HAP-1 (cell line): ENCODE measurements at regions not wholly inside any gene's neighbourhood (a gene's known extent, or its start where the extent isn't known, plus 50 kb on each side); places are given as distances from the start of the nearest gene placed in this dataset.

Experiments
- DNase-seq, 2 experiments: peaks; one replicate each; pipeline ENCODE4 v3.0.0-alpha.2; 2016 to 2020; ENCODE audit warnings: low spot score in 2 of 2
- H3K27me3 ChIP-seq: fragments of 250-450 bp; sonication (Bioruptor Pico); 2 replicates; pipeline ENCODE4 v1.5.1; 2020; ENCODE audit warnings: low read depth, mild to moderate bottlenecking, moderate library complexity
- H3K36me3 ChIP-seq: fragments of 250-450 bp; sonication (Bioruptor Pico); replicated peaks from 2 replicates; pipeline ENCODE4 v1.5.1; 2020; ENCODE audit warnings: mild to moderate bottlenecking
- H3K4me1 ChIP-seq: fragments of 250-450 bp; sonication (Bioruptor Pico); 2 replicates; pipeline ENCODE4 v1.5.1; 2020; ENCODE audit warnings: mild to moderate bottlenecking
- H3K4me3 ChIP-seq: fragments of 250-450 bp; sonication (Bioruptor Pico); 2 replicates; pipeline ENCODE4 v1.5.1; 2020; ENCODE audit warnings: mild to moderate bottlenecking, moderate library complexity
- H3K9me3 ChIP-seq: fragments of 250-450 bp; sonication (Bioruptor Pico); 2 replicates; pipeline ENCODE4 v1.5.1; 2020; ENCODE audit warnings: mild to moderate bottlenecking, moderate library complexity
- in situ Hi-C: fragments of 300-500 bp; cut with MboI; formaldehyde crosslinking; loops from 3 replicates; pipeline ENCODE4 v1.14.3; 2020; ENCODE audit warnings: low sequenced_read_pairs, inconsistent platforms, mixed read lengths

DNA sequence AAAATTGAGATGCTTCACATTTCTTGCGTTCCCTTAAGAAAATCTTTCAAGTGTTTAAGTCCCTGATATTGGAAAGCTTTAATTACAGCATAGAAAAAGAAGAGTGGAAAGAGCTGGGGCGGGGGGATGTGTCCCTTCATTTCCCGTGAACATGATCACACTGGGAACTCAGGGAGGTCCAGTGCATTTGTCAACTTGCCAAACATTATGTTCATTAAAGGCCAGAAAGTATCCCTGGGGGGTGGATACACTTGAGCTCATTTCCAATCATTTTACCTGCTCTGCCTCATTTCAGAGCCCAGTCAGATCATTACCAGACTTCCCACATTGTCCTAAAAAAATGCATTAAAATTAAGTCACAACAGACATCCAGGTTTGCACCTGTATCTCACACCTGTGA is 123.6 kb upstream of the KCNJ15 start:
- in situ Hi-C loops, result no loop called here
- Histone ChIP-seq H3K27me3 (no peaks in the 10 kb centered on the region), H3K9me3 (no peaks in the 10 kb centered on the region), H3K4me1 (no peaks in the 10 kb centered on the region), H3K36me3 (no peaks in the 10 kb centered on the region), H3K4me3 (no peak overlapping the region)
- no peak for DNase-seq

DNA sequence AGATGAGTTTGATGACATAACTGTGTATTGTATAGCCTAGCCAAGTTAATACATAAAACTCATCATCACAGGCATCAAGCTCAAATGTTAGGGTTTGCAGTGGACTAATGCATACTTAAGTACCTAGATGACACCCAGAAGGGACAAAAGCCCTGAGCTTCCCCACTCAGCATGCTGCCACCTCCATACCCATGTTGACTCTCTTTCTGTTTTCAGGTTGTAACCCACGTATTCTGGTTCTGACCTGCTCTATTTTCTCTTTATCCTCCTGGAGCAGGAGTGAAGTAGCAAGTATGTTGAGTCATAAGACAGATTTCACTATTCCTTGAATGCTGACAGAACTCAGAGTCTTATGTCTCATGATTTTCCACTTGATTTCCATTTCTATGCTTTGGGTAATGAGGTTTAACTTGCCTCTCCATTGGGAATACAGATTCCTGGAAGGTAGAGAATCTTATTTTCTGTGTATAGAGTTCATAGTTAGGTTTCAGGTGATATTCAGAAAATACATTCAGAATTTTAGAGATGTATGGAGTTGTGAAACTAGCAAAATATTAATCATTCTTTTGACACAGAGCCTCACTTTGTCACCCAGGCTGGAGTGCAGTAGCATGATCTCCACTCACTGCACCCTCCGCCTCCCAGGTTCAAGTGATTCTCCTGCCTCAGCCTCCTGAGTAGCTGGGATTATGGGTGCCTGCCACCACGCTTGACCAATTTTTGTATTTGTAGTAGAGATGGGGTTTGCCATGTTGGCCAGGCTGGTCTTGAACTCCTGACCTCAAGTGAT is 122.5 kb upstream of the KCNJ15 start:
- Histone ChIP-seq H3K9me3 (no peaks in the 10 kb centered on the region), H3K4me3 (no peak overlapping the region), H3K27me3 (no peaks in the 10 kb centered on the region), H3K36me3 (no peaks in the 10 kb centered on the region), H3K4me1 (no peaks in the 10 kb centered on the region)
- in situ Hi-C loops, result no loop called here
- no peak for DNase-seq

DNA sequence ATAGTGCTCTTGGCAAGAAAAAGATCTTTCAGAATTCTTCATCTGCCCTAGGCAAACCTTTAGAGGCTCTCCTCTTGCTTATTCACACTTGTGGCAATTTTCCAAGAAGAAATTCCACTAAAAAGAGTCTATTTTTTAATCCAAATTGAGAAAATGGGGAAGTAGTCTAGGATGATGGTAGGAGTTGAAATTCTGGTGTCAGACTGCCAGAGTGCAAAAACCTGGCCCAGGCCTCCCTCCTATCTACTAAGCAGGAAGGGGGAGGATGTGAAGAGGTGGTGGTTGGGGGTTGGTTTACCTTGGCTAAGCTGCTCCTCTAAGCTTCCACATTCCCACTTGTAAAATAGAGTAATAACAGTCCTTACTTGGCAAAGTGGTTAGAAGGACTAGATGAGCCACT is 120.6 kb upstream of the KCNJ15 start:
- no peaks in the 10 kb centered on the region for H3K27me3 ChIP-seq
- DNase-seq, result no peak
- H3K4me3 ChIP-seq, result no peak overlapping the region
- H3K9me3 ChIP-seq, result no peaks in the 10 kb centered on the region; the same call in 1 of the 2 replicates
- no peaks in the 10 kb centered on the region for H3K36me3 ChIP-seq
- in situ Hi-C loops, result no loop called here
- no peaks in the 10 kb centered on the region for H3K4me1 ChIP-seq

DNA sequence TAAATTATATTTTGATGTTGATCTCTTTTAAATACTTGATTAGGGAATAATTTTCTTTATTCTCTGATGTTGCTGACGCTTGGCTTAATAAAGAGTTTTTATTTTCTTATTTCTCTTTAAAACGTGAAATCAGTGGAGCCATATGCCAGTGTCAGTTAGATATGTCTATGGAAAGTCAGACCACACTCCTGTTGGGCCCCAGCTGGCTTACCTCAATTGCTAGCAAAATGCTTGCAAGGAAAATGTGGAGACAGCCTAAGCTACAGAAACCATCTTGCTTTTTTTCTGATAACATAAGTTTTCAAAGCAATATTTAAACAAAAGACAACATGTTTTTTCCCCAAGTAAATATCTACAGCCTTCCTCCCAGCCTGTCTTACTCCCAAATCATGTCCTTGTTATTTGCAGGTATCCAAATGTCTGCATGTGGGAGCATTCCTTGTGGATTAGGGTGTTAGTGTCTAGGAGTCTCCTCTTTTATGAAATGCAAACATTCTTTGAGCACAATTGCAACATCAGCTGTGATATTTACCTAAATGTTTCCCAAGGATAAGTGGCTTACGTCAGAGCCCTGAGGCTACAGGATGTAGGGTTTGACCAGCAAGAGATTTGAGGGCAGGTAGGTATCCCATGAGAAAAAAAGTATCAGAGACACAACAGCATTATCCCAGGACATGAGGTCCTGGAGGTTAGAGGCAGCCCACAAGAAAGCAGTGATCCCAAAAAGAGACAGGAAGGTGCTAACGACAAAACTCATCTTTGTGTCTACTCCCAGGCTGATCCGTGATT is 117.2 kb upstream of the KCNJ15 start:
- H3K9me3 ChIP-seq, result peaks cover 3% of the 10 kb centered on the region

DNA sequence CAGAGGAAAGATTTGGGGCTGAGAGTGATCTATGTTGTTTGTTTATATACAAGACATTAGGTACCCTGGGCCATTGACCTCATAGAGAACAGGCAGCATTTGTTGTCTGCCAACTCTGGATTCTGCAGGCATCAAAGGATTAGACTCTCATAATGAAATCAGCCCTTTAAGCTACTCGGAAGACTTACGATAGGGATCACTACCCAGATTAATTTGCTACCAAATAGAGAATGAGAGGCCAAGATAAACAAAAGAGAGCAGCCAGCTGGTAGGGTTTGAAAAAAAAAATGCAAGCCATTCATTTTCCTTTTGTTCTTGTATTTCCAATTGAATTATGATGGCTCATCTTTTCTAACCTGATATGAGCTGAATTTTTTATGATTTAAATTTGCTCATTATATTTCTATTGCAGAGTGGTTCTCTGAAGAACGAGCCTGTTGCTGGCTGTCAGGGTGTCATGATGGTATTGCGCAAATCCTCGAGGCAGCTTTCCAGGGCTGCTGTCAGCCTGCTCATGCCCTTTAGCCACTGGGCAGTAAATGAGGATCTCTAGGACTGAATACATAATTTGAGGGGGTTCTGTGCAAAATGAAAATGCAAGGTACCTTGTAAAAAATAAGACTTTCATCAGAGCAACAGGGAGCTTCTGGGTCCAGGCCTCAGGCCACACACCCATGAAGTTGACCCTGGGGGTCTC is 116.4 kb upstream of the KCNJ15 start:
- no peak overlapping the region for H3K4me3 ChIP-seq
- H3K36me3 ChIP-seq, result no peaks in the 10 kb centered on the region
- no peak for DNase-seq
- no peaks in the 10 kb centered on the region for H3K4me1 ChIP-seq
- H3K27me3 ChIP-seq, result no peaks in the 10 kb centered on the region
- in situ Hi-C loops, result no loop called here
- peaks cover 5% of the 10 kb centered on the region for H3K9me3 ChIP-seq

More for the DNA sequence above, 117.2 kb upstream of the KCNJ15 start:
- DNase-seq, result no peak
- Histone ChIP-seq H3K4me1 (no peaks in the 10 kb centered on the region), H3K27me3 (no peaks in the 10 kb centered on the region), H3K36me3 (no peaks in the 10 kb centered on the region), H3K4me3 (no peak overlapping the region)
- in situ Hi-C loops, result no loop called here

GRCh38 chr21:38142224-38142623 is 114.6 kb upstream of the KCNJ15 start:
- in situ Hi-C loops, result no loop called here
- H3K4me1 ChIP-seq, result no peaks in the 10 kb centered on the region

GRCh38 chr21:38144193-38144592 is 112.6 kb upstream of the KCNJ15 start:
- Histone ChIP-seq H3K27me3 (no peaks in the 10 kb centered on the region), H3K4me1 (no peaks in the 10 kb centered on the region), H3K4me3 (no peak overlapping the region), H3K36me3 (no peaks in the 10 kb centered on the region), H3K9me3 (peaks cover 7% of the 10 kb centered on the region)
- DNase-seq, result no peak
- in situ Hi-C loops, result no loop called here

More at GRCh38 chr21:38142224-38142623, 114.6 kb upstream of the KCNJ15 start:
- Histone ChIP-seq H3K36me3 (no peaks in the 10 kb centered on the region), H3K4me3 (no peak overlapping the region), H3K9me3 (peaks cover 5% of the 10 kb centered on the region), H3K27me3 (no peaks in the 10 kb centered on the region)
- DNase-seq, result no peak

DNA sequence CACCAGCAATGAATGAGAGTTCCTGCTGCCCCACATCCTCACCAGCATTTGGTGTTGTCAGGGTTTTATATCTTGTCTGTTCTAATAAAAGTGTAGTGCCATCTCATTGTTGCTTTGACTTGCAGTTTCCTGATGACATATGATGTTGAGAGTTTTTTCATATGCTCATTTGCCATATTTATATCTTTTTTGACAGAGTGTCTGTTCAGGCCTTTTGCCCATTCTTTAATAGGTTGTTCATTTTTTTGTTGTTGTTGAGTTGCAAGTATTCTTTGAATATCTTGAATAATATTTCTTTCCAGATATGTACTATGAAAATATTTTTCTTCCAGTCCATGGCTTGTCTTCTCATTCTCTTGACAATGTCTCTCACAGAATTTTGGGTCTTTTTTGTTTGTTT is 111.7 kb upstream of the KCNJ15 start:
- H3K4me3 ChIP-seq, result no peak overlapping the region
- DNase-seq, result no peak
- in situ Hi-C loops, result no loop called here
- no peaks in the 10 kb centered on the region for H3K27me3 ChIP-seq
- peaks cover 7% of the 10 kb centered on the region for H3K9me3 ChIP-seq
- H3K36me3 ChIP-seq, result no peaks in the 10 kb centered on the region
- H3K4me1 ChIP-seq, result no peaks in the 10 kb centered on the region

GRCh38 chr21:38147391-38147790 is 109.4 kb upstream of the KCNJ15 start:
- Histone ChIP-seq H3K36me3 (no peaks in the 10 kb centered on the region), H3K4me3 (no peak overlapping the region), H3K9me3 (peaks cover 5% of the 10 kb centered on the region), H3K27me3 (no peaks in the 10 kb centered on the region), H3K4me1 (no peaks in the 10 kb centered on the region)
- no peak for DNase-seq
- in situ Hi-C loops, result no loop called here

DNA sequence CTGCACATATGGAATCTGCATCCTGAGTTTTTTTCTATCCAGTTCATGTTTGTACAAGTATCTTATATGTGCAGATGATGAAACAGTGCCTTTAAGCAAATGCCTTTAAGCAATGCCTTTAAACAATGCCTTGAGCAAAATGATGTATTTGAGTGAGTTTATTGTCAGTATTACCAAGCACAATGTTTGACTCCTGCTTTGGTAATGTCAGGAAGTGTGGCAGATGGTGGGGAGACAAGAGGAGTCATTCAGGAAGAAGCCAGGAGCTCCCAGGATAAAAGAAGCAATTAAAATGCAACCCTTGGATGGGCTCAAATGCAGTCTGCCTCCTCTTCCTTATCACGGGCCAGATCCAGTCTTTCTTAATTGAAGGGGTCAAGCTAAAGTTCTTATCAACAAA is 108.7 kb upstream of the KCNJ15 start:
- DNase-seq, result no peak
- H3K36me3 ChIP-seq, result no peaks in the 10 kb centered on the region
- H3K9me3 ChIP-seq, result peaks cover 8% of the 10 kb centered on the region; the same call in 1 of the 2 replicates
- in situ Hi-C loops, result no loop called here
- no peaks in the 10 kb centered on the region for H3K27me3 ChIP-seq
- no peak overlapping the region for H3K4me3 ChIP-seq
- no peaks in the 10 kb centered on the region for H3K4me1 ChIP-seq

- Histone ChIP-seq H3K36me3 (no peaks in the 10 kb centered on the region), H3K4me3 (no peak overlapping the region), H3K27me3 (no peaks in the 10 kb centered on the region), H3K4me1 (no peaks in the 10 kb centered on the region), H3K9me3 (peaks cover 5% of the 10 kb centered on the region; the same call in 1 of the 2 replicates)
- no peak for DNase-seq
- in situ Hi-C loops, result loop anchor here (25.0 kb wide), 1 partner anchor 89 kb away; no protein-coding TSS in a partner anchor
These were observed 105.7 kb upstream of the KCNJ15 start for GRCh38 chr21:38151021-38151645.

GRCh38 chr21:38156200-38156599 is 100.6 kb upstream of the KCNJ15 start:
- no peak for DNase-seq
- Histone ChIP-seq H3K4me3 (no peak overlapping the region), H3K9me3 (0 out of 2 replicates have a peak, but pooled peaks cover 3% of the 10 kb centered on the region), H3K36me3 (no peaks in the 10 kb centered on the region), H3K27me3 (no peaks in the 10 kb centered on the region), H3K4me1 (no peaks in the 10 kb centered on the region)
- in situ Hi-C loops, result loop anchor here (25.0 kb wide), 1 partner anchor 94 kb away; no protein-coding TSS in a partner anchor

DNA sequence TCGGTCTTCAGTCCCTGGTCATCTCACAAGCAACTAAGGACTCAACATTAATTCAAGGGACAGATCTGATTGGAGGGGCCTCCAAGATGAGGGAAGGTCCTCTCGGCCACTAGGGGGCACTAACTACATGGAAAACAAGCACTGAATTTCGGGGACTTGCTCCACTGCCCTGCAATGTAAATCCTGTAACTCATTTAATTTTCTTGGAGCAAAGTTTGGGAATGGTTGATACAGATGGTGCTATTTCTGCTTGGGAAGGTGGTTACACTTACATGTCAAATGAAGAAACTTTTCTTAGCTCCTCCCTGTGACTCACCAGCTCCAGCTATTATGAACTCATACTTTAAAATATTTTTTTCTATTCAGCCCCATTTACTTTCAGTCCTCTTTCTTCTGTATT is 97.4 kb upstream of the KCNJ15 start:
- Histone ChIP-seq H3K9me3 (no peaks in the 10 kb centered on the region), H3K4me1 (no peaks in the 10 kb centered on the region), H3K27me3 (no peaks in the 10 kb centered on the region), H3K36me3 (no peaks in the 10 kb centered on the region), H3K4me3 (no peak overlapping the region)
- DNase-seq, result peak in 1 of 2 experiments; percentile 24
- in situ Hi-C loops, result loop anchor here (25.0 kb wide), 1 partner anchor 97 kb away; no protein-coding TSS in a partner anchor
